HG02571 (cell line): ENCODE measurements at regions not wholly inside any gene's neighbourhood (a gene's known extent, or its start where the extent isn't known, plus 50 kb on each side); places are given as distances from the start of the nearest gene placed in this dataset.

ENCODE experiments used
- ATAC-seq: cut with Tn5 transposase; IDR thresholded peaks from one replicate; pipeline ENCODE4 v1.9.1; 2021; ENCODE audit warnings: mild to moderate bottlenecking, moderate library complexity; ENCODE audit not compliant: unreplicated experiment

DNA sequence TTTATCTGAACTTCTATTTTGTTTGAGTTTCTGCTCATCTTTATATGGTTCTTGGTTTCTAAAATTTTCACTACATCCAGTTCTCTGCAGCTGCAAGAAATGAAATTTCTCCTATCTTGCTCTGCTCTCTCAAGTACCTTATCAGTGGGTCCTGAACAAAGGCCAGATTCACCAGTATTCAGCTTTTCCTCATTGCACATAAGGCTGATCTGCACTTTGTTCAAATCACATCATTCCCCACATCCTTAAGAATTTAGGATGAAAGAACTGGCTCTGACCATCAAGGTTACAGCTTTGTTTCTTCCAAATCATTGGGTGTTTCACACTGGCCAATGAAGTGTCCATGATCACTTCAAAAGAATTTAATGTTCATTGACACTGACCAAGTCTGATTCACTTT, 211.4 kb downstream of the GRIN2B start:
- ATAC-seq: no peak

DNA sequence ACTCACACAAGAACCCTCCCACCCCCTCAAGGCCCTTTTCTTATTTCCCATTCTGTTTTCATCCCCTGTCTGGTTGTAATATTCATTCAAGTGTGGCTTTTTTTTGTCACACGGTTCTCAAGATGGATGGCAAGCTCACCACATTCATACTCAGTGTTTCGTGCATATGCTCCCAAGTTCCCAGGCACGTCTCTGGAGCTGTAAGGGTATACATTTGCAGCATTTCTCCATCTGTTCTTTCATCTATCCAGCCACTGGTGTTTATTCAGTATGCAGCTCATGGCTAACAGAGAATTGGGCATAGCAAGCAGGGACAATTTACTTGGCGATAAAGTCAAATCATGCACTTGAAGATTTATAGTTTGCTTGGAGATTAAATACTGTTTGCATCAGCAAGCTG, 212.1 kb downstream of the GRIN2B start:
- no peak for ATAC-seq

DNA sequence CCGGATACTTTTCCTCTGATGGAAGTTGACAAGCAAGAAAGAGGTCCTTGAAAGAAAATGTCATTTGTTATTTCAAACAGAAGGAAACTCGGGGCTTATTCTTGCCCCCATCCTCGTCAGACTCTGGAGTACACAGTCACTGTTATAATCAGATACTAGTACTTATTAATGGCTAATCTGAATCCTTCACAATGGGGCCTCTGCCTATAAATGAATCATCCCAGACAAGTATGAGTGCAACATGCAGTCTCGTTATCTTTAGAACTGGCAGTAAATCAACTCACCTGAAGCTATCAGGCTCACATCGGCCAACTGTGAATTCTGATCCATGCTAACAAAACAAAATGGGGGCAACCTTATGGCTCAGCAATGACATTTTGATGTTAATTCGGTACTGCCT, 216.7 kb downstream of the GRIN2B start:
- ATAC-seq: no peak

DNA sequence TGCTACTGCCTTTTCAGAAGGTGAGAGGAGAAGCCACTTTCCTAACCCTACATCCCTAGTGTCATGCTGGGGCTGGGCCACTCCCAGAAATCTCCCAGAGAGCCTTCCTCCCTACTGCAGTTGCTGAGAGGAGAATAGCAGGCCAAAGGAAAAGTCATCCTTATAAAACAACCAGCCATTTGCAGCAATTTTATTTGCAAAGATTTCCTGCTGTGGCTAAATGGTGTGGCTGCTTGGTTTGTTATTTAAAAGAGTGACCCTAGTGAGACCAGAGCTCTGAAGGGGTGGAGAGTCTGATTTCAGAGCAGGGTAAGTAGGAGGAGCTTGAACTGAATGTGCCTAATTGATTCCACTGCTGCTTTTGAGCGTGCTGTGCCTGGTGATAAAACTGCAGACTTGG, 232.0 kb downstream of the GRIN2B start:
- no peak for ATAC-seq

DNA sequence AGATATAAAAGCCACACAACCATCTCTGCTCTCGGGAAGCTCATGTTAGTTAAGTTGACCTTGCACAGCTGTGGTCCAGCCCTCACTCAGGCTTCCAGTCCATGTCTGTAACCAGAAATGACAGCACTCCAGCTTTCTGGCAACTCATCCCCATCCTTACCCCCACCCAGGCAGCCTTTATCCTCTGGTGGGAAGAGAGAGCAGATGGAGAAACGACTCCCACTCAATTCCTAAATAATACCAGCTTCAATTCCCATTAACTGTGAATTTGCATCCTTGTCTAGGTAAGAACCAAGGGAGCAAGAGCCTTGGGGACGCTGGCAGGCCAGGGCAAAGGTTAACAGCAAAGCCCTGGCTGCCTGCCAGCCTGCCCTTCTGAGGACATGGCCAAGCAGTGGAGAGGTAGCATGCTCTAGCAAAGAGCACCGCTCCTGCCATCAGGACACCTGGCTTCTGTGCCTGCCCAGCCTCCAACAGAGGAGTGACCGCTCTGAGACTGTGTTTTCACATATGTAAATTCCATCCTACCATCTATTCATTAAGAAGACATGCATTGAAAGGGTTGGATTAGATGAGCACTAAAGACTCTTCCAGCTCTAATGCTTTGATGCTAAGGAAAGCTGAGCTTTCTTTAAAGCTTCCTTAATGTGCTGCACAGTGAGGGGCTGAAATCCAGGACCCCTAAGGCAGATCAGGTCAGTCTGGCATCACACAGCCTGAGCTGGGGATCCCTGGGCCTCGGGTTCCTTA, 236.1 kb downstream of the GRIN2B start:
- no peak for ATAC-seq

DNA sequence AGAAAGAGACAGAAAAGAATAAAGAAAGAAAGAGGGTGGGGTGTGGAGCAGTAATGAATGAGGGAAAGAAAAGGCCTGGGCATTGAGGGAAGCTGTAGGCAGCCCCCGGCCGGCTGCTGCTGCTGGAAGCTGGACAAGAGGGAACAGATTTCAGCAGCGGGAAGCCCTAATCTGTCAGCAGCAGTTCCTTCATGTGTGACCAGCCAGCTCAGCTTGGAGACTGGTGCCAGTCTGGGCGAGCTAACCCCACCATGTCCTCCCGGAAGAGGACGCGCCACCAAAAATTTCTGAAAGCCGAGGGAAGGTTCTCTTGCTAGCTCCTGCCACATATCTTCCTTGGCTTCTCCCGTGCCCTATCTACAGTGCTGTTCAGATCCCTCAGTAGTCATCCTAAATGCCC, 236.8 kb downstream of the GRIN2B start:
- no peak for ATAC-seq

DNA sequence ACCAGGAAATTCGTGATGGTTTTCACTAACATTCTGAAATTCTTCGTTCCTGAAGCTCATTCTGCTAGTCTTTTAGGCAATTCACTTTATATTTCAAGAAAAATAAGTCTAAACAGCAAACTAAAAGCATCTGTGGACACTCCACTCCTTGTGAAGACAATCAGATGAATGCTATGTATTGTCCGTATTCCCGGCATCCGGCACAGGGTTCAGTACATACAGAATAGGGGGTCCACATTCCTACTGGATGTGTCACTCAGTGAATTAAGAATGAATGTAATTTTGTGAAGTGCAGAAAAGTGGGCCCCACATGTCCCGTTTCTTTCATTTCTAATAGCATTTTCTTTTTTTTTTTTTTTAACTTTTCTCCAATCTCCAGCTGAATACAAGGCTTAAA, 241.3 kb downstream of the GRIN2B start:
- no peak for ATAC-seq

DNA sequence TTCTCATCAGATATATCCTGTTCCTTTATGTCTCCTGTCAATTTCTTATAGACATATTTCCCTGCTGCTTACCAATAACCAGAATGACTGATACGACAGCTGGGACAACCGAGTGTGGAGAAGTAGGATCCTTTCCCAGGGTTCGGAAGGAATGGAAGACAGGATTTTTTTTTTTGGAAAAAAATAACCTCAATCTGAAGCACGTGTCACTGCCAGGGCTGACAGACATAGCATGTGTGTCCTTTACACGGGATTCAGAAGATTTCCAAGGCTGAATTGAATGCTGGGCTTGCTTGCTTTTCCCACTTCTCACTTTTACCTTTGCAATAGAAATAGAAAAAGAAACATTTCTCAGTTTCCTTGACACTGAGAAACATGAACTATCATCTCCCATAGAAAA, 245.7 kb downstream of the GRIN2B start:
- ATAC-seq: no peak

DNA sequence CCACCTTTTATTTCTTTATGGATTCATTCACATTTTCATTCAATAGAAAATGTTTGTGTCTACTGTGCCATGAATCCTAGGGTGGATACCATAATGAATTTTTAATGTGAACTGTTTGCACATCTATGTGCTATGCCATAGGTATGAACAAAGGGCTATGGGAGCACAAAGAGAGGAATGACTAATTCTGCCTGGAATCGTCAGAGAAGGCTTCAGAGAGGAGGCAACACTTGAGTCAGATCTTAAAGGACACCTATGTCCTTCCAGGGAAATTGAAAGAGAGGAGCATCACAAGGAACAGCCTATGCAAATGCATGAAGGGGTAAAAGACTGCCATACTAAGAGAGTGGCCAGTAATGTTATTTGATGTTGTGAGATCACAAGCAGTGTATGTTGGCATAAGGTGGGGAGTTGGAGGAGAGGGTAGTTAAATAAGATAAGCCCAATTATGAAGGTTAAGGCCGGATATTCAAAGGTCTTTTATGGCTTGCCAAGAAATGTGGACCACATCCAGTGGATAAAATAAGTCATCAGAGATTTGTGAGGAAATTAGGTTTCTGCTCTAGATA, 246.7 kb downstream of the GRIN2B start:
- no peak for ATAC-seq

DNA sequence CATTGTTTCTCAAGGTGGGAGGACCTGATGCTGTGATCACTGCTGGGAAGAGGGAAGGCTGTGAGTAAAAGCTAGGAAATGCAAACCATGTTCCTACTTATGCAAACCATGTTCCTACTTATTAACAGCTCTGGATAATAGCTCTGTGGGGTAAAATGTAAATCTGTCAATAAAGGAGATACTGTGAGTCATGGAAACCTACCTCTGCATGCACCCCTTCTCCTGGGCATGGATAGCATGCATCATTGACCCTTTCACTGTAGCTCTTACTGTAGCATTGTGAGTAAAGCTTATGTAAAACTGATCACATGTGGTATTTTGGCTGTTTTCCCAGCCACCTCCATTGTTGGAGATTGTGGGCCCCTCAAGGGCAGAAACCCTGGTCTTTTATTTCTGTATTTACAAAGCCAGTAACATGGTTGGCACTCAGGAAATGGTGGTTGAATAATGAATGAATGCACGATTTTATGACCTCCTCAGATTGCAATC, 253.7 kb downstream of the GRIN2B start:
- ATAC-seq: no peak

DNA sequence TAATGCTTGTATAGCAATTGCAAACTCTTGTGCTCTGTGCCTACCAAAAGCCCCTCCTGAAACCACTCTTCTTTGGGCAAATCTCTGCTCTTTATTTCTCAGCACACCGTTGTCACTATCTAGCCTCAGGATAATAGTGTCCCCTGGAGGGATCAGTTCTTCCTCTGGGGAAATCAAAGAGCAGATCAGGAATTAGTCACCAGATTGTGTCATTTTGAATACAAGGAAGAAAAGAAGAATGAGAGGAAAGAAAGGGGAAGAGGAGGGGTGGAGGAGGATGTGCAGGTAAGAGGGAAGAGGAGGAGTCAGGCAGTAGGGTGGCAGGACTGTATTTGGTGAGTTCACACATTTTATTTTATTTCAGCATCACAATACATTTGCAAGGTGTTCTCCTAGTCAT, 256.4 kb downstream of the GRIN2B start:
- no peak for ATAC-seq

DNA sequence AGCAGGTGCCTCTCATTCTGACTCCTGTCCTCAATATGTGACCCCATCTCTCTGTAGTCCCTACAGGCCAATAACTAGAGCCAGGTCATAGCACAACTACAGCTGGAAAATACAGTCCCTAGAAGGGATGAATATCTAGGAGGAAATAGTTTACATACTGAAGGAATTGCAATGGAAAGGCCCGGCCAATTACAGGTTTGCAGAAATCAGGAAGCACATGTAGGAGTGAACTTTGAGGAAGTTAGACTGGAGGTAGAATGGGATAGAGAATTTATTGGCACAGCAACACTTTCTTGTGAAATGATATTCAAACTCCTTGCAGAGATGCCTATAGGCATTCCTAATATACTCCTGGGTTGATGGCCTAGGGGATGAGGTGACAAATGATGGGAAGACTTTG, 257.3 kb downstream of the GRIN2B start:
- no peak for ATAC-seq

DNA sequence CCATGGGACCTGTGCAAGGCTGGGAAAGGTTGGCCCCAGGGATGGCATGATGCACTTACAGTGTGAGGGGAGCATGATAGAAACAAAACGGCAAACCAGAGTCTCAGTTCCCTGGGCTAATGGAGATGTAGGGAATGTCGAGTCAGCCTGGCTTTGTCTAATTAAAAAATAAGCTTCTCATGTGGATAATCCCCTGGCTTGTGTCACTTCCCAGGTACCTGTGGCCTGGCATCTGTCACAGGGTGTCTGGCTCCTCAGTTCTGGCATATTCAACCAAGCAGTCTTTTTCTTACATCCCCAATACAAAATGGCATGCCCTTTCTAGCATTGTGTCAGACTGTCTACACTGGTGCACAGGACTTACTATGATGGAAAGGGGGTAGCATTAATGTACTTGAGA, 261.4 kb downstream of the GRIN2B start:
- ATAC-seq: no peak

DNA sequence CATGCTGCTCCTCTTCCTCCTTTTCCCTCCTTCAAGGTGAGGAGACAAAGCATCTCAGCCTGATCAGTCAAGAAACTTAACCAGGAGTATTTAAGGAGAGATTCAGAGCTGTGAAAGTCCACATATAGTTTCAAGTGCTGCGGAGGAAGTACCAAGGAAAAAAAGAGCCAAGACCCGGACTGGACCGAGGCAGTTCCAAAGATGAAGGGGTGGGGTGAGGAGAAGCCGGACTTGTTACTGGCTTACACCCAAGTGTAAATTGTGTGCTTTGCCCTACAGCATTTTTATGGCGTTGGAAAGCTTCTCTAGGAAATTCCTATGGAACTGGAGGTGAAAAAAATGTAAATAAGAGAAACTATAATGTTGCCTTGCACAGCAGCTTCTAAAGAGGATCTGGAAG, 263.1 kb downstream of the GRIN2B start:
- no peak for ATAC-seq

DNA sequence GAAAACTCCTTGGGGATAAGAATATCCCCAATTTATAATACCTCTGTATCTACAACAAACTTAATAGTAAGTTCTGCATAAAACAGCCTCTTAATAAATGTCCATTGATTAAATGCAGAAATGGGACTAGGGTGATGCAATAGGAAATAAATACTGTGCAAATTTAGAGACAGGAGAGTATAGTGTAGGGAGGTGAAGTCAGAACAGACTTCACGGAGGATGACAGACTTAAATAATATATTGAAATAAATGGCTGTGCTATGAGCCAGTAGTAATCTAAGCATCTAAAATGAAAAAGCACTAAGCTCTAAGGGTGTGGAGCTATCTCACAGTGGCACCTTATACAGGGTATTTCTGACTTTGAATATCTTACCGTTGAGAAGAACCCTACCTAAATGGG, 265.3 kb downstream of the GRIN2B start:
- ATAC-seq: no peak

DNA sequence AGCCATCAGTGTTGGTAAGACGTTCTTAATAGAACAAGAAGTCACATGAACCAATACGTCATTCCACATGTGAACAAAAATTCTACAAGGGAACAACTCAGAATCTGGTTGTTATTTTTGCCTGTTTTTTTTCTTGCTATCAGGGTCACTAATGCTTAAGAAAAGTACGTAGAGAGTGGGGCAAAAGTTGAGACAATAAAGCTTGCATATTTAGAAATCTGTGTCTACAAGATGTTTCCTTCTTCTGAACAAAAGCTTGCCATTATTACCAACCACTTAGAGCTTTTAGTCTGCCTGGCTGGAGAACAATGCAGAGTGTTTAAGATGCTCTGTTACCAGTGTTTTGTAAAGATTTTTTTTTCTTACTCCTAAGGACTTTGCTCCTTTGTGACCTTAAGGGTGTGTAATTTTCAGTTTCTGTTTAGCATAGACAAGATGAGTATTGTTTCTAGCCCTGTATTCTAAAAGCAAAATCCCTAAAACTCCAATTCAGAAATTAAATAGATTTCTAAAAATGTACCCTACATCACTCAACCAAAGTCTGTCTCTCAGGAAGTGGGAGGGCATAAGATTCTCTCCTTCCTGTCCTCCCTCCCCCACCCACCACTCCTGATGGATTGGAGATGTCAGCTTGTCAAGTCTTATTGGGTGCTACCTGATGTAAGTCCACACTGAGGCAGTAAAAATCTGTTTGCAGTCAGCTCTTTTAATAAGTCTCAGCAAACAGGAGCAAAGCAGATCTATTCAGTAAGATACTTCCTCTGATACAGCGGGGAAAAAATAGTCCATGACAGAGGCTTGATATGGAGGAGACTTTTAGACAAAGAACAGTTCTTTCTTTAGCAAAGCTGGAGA, 267.6 kb downstream of the GRIN2B start:
- no peak for ATAC-seq

DNA sequence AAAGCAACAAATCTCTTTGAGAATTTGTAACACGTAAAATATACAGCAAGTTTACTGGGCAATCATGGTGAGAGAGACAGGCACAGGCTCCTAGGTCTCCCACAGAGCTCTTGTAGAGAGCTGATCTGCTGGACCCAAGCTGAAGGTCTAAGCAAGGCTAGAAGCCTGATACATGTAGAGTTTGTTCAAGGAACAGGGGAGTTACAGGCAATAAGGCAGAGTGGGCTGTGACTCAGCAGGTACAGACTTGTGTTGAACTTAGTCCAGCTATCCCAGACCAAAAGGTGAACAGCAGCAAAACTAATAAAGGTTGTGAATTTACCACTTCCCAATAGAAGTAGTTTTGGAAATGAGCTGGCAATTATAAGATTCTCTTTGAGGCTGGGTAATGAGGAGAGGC, 273.6 kb downstream of the GRIN2B start:
- no peak for ATAC-seq

DNA sequence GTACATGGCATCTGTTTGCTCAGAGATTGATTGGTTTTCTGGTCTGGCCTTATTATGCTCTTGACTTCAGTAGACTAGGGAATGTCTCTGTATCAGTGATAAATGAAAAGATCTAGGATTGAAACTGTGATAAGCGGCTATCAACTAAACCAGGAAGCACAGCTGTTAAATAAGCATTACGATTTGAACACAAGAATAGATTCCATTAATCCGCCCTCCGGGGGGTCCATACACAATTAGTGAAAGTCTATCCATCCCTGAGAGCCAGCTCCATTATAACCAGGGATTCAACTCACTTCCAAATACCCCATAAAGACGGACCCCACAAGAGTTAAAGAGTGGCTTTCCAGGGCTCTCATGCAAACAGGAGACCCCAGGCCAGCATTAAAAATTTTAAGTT, 279.0 kb downstream of the GRIN2B start:
- no peak for ATAC-seq

DNA sequence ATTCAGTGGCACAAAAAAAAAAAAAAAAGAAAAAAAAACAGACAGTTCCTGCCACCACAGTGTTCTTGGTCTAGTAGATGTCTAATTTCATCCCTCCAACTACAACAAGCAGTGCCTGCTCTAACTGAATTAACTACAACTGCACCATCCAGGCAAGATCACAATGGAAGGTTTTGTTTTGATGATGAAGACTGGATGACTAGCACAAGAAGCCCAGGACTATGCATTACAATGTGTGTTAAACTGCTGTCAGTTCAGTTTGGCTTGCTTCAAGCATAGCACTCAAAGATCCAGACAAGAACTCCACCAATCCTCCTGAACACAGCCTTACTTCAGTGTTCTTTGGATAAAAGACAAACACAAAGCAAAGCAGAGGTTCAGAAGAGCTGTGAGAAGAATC, 279.9 kb downstream of the GRIN2B start:
- ATAC-seq: no peak

DNA sequence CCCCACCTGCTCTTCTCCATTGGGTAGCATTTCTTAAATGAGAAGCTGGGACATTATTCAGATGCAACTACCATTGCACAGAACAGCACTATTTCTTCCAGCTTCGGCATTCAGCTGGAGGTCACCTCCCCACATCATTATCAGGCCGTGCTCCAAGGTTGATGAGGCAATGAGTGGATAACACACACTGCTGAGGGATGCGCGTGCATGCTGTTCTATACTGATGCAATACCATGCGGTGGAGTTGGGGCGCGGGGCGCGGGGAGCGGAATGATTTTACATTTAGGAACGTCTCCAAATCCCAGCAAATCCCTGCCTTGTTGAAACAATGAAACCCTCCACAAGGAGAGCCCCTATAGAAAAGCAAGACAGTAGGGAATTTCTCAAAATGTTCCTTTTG, 283.4 kb downstream of the GRIN2B start:
- no peak for ATAC-seq

DNA sequence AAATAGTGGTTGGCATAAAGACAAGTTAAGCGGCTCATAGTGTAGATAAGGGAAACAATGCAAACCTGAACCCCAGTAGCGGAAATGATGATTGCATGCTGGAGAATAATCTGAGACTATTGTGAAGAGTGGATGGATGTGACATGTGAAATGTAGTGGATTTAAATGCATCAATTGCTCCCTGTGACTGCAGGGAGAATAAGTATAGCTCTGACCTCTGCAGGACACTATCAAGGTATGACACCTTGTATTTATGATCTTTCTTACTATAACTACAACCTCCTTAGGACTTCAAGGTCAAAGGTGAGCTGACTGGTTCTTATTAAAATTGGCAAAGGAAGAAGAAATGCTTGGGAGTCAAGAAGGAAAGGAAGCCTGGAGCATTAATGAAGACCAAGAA, 285.6 kb downstream of the GRIN2B start:
- no peak for ATAC-seq

DNA sequence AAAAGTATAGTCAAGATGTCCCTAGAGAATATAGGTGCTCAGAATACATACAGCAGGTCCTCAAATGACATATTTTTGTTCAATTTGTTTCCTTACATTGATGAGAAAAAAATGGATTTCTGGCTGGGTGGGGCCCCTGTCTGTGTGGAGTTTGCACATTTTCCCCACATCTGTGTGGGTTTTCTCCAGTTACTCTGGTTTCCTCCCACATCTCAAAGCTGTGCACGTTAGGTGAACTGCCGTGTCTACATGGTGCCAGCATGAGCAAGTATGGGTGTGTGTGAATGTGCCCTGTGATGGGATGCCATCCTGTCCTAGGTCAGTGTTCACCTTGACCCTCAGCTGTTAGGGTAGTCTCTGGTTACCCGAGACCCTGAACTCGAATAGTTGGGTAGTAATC, 289.1 kb downstream of the GRIN2B start:
- no peak for ATAC-seq
